Suprapubic skin (tissue), 3 donors: ENCODE measurements at regions not wholly inside any gene's neighbourhood (a gene's known extent, or its start where the extent isn't known, plus 50 kb on each side); places are given as distances from the start of the nearest gene placed in this dataset.

ENCODE experiments used
- CTCF ChIP-seq, 2 donors: fragments of 200-600 bp in 1 of 2; fragments of 450-650 bp in 1 of 2; sonication (generic) in 1 of 2; IDR thresholded peaks; one replicate each; pipeline ENCODE4 v1.5.1; 2016 to 2019; ENCODE audit warnings: antibody characterized with exemption in 2 of 2, mild to moderate bottlenecking in 1 of 2, moderate library complexity in 1 of 2
- POLR2AphosphoS5 ChIP-seq, 3 donors: sonication (generic); formaldehyde crosslinking; IDR thresholded peaks; one replicate each; pipeline ENCODE4 v1.6.1; 2017; ENCODE audit warnings: antibody characterized with exemption in 3 of 3

GRCh38 chr12:67732857-67733256 lies 84.3 kb downstream of the DYRK2 start:
- TF ChIP-seq CTCF (IDR thresholded peaks at IDR 0.05) (no peak), POLR2AphosphoS5 (IDR thresholded peaks at IDR 0.05) (no peak)
